Body of pancreas (tissue), 4 donors: ENCODE measurements at regions not wholly inside any gene's neighbourhood (a gene's known extent, or its start where the extent isn't known, plus 50 kb on each side); places are given as distances from the start of the nearest gene placed in this dataset.

Experiments used
- ATAC-seq: fragments of 150-250 bp; one replicate; pipeline ENCODE4 v1.9.1; 2016
- DNase-seq, 4 donors: peaks; one replicate each; pipeline ENCODE4 v3.0.0-alpha.2; 2019
- H3K27ac ChIP-seq, 4 donors: fragments of 200-600 bp; sonication (generic); 1 replicate in 3 of 4; 2 replicates in 1 of 4; pipeline versions ENCODE4 v1.5.1 to v1.6.1; 2016 to 2019; ENCODE audit warnings: mild to moderate bottlenecking in 1 of 4, mixed read lengths in 1 of 4, moderate library complexity in 1 of 4
- H3K27me3 ChIP-seq, 2 donors: fragments of 200-600 bp; sonication (generic); one replicate each; pipeline ENCODE4 v1.6.0; 2016; ENCODE audit warnings: mild to moderate bottlenecking in 1 of 2
- H3K36me3 ChIP-seq, 2 donors: fragments of 200-600 bp; sonication (generic); replicated peaks in 1 of 2; 2 replicates each; pipeline ENCODE4 v1.5.1; 2016; ENCODE audit warnings: low read depth in 2 of 2; ENCODE audit not compliant: insufficient read depth in 1 of 2
- H3K4me1 ChIP-seq: fragments of 200-600 bp; sonication (generic); one replicate; pipeline ENCODE4 v1.6.0; 2016
- H3K4me3 ChIP-seq, 2 donors: fragments of 200-600 bp; sonication (generic); 1 replicate in 1 of 2; 2 replicates in 1 of 2; pipeline ENCODE4 v1.5.1; 2016 to 2019
- H3K9me3 ChIP-seq, 3 donors: fragments of 200-600 bp; sonication (generic); 1 replicate in 2 of 3; 2 replicates in 1 of 3; pipeline ENCODE4 v1.5.1; 2016
- POLR2A ChIP-seq, 3 donors: fragments of 450-650 bp; IDR thresholded peaks; one replicate each; pipeline ENCODE4 v1.6.1; 2016; ENCODE audit warnings: antibody characterized with exemption in 3 of 3, mild to moderate bottlenecking in 2 of 3
- WGBS, 2 donors: methylation state at CpG; one replicate each; pipeline ENCODE4 v1.1.5; 2017; 5-methylcytosine and 5-hydroxymethylcytosine counted together
- intact Hi-C: fragments of 100-400 bp; cut with DNase I; formaldehyde crosslinking; loops from one replicate; pipeline ENCODE4 v1.15.1; 2023
- TF ChIP-seq, protein P1 (sequence below), 7 experiments: fragments of 450-650 bp in 4 of 7; fragments of 200-600 bp in 3 of 7; sonication (generic) in 3 of 7; IDR thresholded peaks; one replicate each; pipeline ENCODE4 v1.5.1; 2016 to 2019; ENCODE audit warnings: antibody characterized with exemption in 7 of 7

GRCh38 chr2:226420646-226421045 lies 379.0 kb downstream of the IRS1 start:
- H3K27ac ChIP-seq: no peak overlapping the region
- H3K36me3 ChIP-seq: no peaks in the 10 kb centered on the region
- no peak for DNase-seq
- no peak overlapping the region for H3K4me3 ChIP-seq
- no peaks in the 10 kb centered on the region for H3K9me3 ChIP-seq
- no peaks in the 10 kb centered on the region for H3K4me1 ChIP-seq
- no peak for TF ChIP-seq POLR2A (IDR thresholded peaks at IDR 0.05)
- TF ChIP-seq, protein P1, sequence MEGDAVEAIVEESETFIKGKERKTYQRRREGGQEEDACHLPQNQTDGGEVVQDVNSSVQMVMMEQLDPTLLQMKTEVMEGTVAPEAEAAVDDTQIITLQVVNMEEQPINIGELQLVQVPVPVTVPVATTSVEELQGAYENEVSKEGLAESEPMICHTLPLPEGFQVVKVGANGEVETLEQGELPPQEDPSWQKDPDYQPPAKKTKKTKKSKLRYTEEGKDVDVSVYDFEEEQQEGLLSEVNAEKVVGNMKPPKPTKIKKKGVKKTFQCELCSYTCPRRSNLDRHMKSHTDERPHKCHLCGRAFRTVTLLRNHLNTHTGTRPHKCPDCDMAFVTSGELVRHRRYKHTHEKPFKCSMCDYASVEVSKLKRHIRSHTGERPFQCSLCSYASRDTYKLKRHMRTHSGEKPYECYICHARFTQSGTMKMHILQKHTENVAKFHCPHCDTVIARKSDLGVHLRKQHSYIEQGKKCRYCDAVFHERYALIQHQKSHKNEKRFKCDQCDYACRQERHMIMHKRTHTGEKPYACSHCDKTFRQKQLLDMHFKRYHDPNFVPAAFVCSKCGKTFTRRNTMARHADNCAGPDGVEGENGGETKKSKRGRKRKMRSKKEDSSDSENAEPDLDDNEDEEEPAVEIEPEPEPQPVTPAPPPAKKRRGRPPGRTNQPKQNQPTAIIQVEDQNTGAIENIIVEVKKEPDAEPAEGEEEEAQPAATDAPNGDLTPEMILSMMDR (IDR thresholded peaks at IDR 0.05): no peak
- no peaks in the 10 kb centered on the region for H3K27me3 ChIP-seq
- intact Hi-C loops: no loop called here
- ATAC-seq: no peak

DNA sequence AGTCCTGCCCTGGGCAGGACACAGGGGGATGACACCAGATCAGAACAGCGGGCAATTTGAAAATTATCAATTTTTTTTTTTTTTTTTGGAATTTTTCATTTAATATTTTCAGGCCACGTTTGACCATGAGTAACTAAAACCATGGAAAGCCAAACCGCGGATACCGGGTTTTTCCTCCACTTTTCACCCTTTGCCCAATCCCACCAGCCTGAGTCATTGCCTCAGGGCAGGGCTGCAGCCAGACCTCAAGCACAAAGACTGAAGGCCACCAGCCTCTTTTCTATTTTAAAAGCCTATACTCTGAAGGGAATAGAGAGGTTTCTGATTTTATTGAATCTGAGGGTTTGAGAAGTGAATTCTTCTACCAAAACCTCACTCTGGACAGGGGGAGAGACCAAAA lies 381.1 kb downstream of the IRS1 start:
- Histone ChIP-seq H3K9me3 (no peaks in the 10 kb centered on the region), H3K27me3 (no peaks in the 10 kb centered on the region), H3K4me1 (no peaks in the 10 kb centered on the region), H3K36me3 (no peaks in the 10 kb centered on the region), H3K4me3 (no peak overlapping the region), H3K27ac (no peak overlapping the region)
- intact Hi-C loops: no loop called here
- TF ChIP-seq, protein P1 (IDR thresholded peaks at IDR 0.05): no peak
- TF ChIP-seq POLR2A (IDR thresholded peaks at IDR 0.05): no peak
- DNase-seq: no peak
- no peak for ATAC-seq
- WGBS, 2 donors: 86 to 91% methylated on average over 5 of the region's 5 CpGs

- H3K27me3 ChIP-seq: no peaks in the 10 kb centered on the region
- intact Hi-C loops: no loop called here
- no peaks in the 10 kb centered on the region for H3K4me1 ChIP-seq
- H3K36me3 ChIP-seq: no peaks in the 10 kb centered on the region
- H3K9me3 ChIP-seq: no peaks in the 10 kb centered on the region
- ATAC-seq (no peak), DNase-seq (no peak)
- 64 to 70% methylated on average over 2 of the region's 2 CpGs for WGBS, 2 donors
- no peak overlapping the region for H3K4me3 ChIP-seq
- no peak overlapping the region for H3K27ac ChIP-seq
- no peak for TF ChIP-seq POLR2A (IDR thresholded peaks at IDR 0.05)
- TF ChIP-seq, protein P1 (IDR thresholded peaks at IDR 0.05): no peak
Measured at GRCh38 chr2:226414335-226414734, 385.3 kb downstream of the IRS1 start.

GRCh38 chr2:226413498-226414130 lies 386.0 kb downstream of the IRS1 start:
- intact Hi-C loops: no loop called here
- no peak overlapping the region for H3K4me3 ChIP-seq
- no peaks in the 10 kb centered on the region for H3K9me3 ChIP-seq
- TF ChIP-seq, protein P1 (IDR thresholded peaks at IDR 0.05): no peak
- no peak for TF ChIP-seq POLR2A (IDR thresholded peaks at IDR 0.05)
- H3K27me3 ChIP-seq: no peaks in the 10 kb centered on the region
- WGBS, 2 donors: 42 to 44% methylated on average over 2 of the region's 2 CpGs
- H3K4me1 ChIP-seq: no peaks in the 10 kb centered on the region
- ATAC-seq (no peak), DNase-seq (no peak)
- H3K36me3 ChIP-seq: no peaks in the 10 kb centered on the region
- no peak overlapping the region for H3K27ac ChIP-seq

DNA sequence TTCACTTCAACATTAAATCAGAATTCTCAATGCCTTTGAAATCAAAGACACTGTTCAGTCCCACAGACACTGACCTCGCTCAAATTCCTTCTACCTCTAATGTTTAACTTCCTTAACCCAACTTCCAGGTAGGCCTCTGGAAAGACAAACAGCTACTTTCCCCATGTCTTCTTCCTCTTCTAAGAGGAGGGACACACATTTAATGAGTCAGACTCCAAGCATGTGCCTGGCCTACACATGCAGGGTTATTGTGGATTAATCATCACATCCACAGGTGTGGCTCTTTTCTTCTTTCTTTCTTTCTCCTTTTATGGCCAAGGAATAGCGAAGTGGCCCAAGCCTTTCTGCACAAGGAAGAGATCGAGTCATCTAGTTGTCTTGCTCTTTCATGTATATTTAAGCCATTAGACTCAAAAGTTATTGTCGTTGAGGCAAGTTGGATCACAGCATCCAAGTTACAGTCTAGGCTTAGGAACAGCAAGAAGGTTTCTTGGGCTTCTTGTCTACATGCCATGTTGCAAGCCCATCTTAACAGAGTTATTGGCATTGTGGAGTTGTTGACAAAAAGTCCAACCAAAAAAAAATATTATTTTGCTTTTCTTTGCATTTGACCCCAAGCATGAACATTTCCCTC lies 387.8 kb downstream of the IRS1 start:
- Histone ChIP-seq H3K4me3 (no peak overlapping the region), H3K9me3 (no peaks in the 10 kb centered on the region), H3K27ac (no peak overlapping the region), H3K36me3 (no peaks in the 10 kb centered on the region), H3K4me1 (no peaks in the 10 kb centered on the region), H3K27me3 (no peaks in the 10 kb centered on the region)
- no peak for TF ChIP-seq POLR2A (IDR thresholded peaks at IDR 0.05)
- TF ChIP-seq, protein P1 (IDR thresholded peaks at IDR 0.05): no peak
- no peak for DNase-seq
- intact Hi-C loops: no loop called here
- no peak for ATAC-seq
- 80 to 93% methylated on average over 4 of the region's 4 CpGs for WGBS, 2 donors
